ENCODE measurements at regions not wholly inside any gene's neighbourhood (a gene's known extent, or its start where the extent isn't known, plus 50 kb on each side); places are given as distances from the start of the nearest gene placed in this dataset.

DNA sequence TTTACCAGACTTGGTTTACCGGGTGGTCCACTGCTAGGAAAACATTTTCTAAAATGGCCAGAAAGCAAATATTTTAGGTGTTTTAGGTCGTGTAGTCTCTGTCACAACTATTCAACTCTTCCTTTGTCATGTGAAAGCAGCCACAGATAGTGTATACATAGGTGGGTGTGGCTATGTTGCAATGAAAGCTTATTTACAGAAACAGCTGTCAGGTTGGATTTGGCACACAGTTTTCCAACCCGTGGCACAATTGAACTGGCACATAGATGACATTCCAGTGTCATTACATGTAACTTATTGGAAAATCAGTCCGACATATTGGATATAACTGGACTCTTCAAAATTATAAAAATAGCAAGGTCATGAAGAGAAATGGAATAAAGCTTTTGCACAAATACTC is 68.9 kb upstream of the KCNQ5 start:
- Histone ChIP-seq H3K27me3 (ENCODE audit: control insufficient read depth, insufficient read depth, low read length) (no peaks in the 10 kb centered on the region), H3K14ac (replicated peaks; ENCODE audit: low read depth, low read length) (peak overlapping the region; percentile 8; the same call in 1 of the 2 replicates), H3K4me1 (ENCODE audit: control insufficient read depth, insufficient read depth, low read length) (peaks cover 6% of the 10 kb centered on the region; the same call in 1 of the 2 replicates), H3K56ac (ENCODE audit: extremely low read depth, insufficient read depth, low read length) (peak overlapping the region; percentile 27; the same call in 1 of the 2 replicates), H2AFZ (replicated peaks; ENCODE audit: low read length, poor library complexity) (no peak overlapping the region), H3K4ac (ENCODE audit: low read depth, low read length) (peak overlapping the region; percentile 32), H4K20me1 (ENCODE audit: insufficient read depth, low read length) (no peaks in the 10 kb centered on the region), H2BK120ac (ENCODE audit: low read depth, low read length) (peak overlapping the region; percentile 79), H2BK15ac (ENCODE audit: low read depth, low read length) (peak overlapping the region; percentile 6; the same call in 2 of the 3 replicates), H2AK5ac (ENCODE audit: low read depth, low read length) (0 out of 2 replicates have a peak overlapping the region, but pooled peaks have one; percentile 22), H3K9me1 (ENCODE audit: insufficient read depth, low read length) (no peaks in the 10 kb centered on the region), H3K27ac (ENCODE audit: insufficient read depth, low read length) (peak overlapping the region; percentile 28; the same call in 1 of the 2 replicates), H3K9me3 (ENCODE audit: control insufficient read depth, insufficient read depth, low read length) (no peaks in the 10 kb centered on the region), H2AK9ac (replicated peaks; ENCODE audit: low read depth, low read length, poor library complexity) (no peak overlapping the region), H3K79me1 (ENCODE audit: low read depth in 1 of 2, low read length in 2 of 2) (no peaks in the 10 kb centered on the region), H2BK20ac (ENCODE audit: low read depth, low read length) (peak overlapping the region; percentile 90; the same call in 1 of the 2 replicates), H3K18ac (ENCODE audit: low read depth, low read length) (peak overlapping the region; percentile 68; the same call in 1 of the 2 replicates), H3K4me3 (ENCODE audit: insufficient read depth, low read depth, low read length) (no peak overlapping the region), H4K91ac (ENCODE audit: insufficient read depth, low read depth, low read length) (peak overlapping the region; percentile 13; the same call in 1 of the 2 replicates), H2BK5ac (ENCODE audit: low read depth, low read length, poor library complexity, severe bottlenecking) (peak overlapping the region; percentile 78), H3K23ac (ENCODE audit: low read depth, low read length) (peak overlapping the region; percentile 25; the same call in 1 of the 2 replicates), H3K9ac (ENCODE audit: low read depth, low read length) (no peak overlapping the region), H4K8ac (ENCODE audit: low read depth in 2 of 2, low read length in 2 of 2) (peak overlapping the region; percentile 18 to 20), H4K5ac (ENCODE audit: low read depth, low read length) (peak overlapping the region; percentile 54; the same call in 1 of the 2 replicates), H3K4me2 (ENCODE audit: low read depth, low read length) (peak overlapping the region; percentile 33; the same call in 1 of the 2 replicates), H3K36me3 (ENCODE audit: control insufficient read depth, insufficient read depth, low read length) (no peaks in the 10 kb centered on the region)
- WGBS, 2 experiments (ENCODE audit: extremely low coverage in 2 of 2, insufficient read length in 1 of 2) = no CpG with 5 or more reads among the region's 4 CpGs
- peak; percentile 18 for DNase-seq
- intact Hi-C loops (cut with micrococcal nuclease) = no loop called here
- POLR2A ChIA-PET (ENCODE audit: unreplicated experiment) = no interaction called here
- CTCF ChIA-PET = no interaction called here
- dilution Hi-C loops (cut with HindIII; ENCODE audit: low sequenced_read_pairs, unreplicated experiment) = no loop called here
- in situ Hi-C loops (cut with MboI; ENCODE audit: low sequenced_read_pairs) = no loop called here
- BruUV-seq (replicated peaks) = no TSS peak
- TF ChIP-seq CEBPB (IDR thresholded peaks at IDR 0.05; ENCODE audit: low read depth, low read length) (peak; percentile 80), SMC3 (IDR thresholded peaks at IDR 0.05; ENCODE audit: low read depth, low read length) (no peak)
- peak; percentile 22 for ATAC-seq (ENCODE audit: low read depth)
